Endothelial cell of umbilical vein (primary cell): ENCODE measurements at regions not wholly inside any gene's neighbourhood (a gene's known extent, or its start where the extent isn't known, plus 50 kb on each side); places are given as distances from the start of the nearest gene placed in this dataset.

ENCODE experiments used
- BruUV-seq: library from RNA; stranded (reverse); fragments of 400-500 nt; replicated peaks from 2 replicates; lab custom pipeline; 2021; lab: Mats Ljungman, UMichigan
- CTCF ChIA-PET: fragments of 300-600, 350-600 bp; sonication (Branson Sonifier 250); formaldehyde crosslinking; loops from one replicate; lab custom pipeline; 2021; ENCODE audit warnings: antibody characterized with exemption, inconsistent platforms; lab: Charles Lee
- POLR2A ChIA-PET: fragments of 300-600, 350-600 bp; sonication (Branson Sonifier 250); formaldehyde crosslinking; loops from one replicate; lab custom pipeline; 2021; ENCODE audit warnings: antibody characterized with exemption, inconsistent platforms; lab: Charles Lee
- DNase-seq: peaks from one replicate; pipeline ENCODE4 v3.0.0-alpha.2; 2011; ENCODE audit warnings: low read depth, low spot score
- FAIRE-seq: peaks from 2 replicates; lab custom pipeline; 2011; peaks lifted over from hg19 to GRCh38; lab: Jason Lieb, UNC
- H2AFZ ChIP-seq: 2 replicates; pipeline ENCODE4 v1.6.0; 2012; ENCODE audit warnings: low read depth, low read length, control low read depth, inconsistent platforms
- H3K27ac ChIP-seq: 2 replicates; pipeline ENCODE4 v1.5.1; 2011; ENCODE audit warnings: low read depth, mild to moderate bottlenecking, control low read depth, low read length, moderate library complexity; ENCODE audit not compliant: insufficient read depth
- H3K27me3 ChIP-seq, 2 experiments: 2 replicates each; pipeline versions ENCODE4 v1.6.0 to v1.6.1; 2011; ENCODE audit warnings: low read length in 2 of 2, mixed read lengths in 1 of 2; ENCODE audit not compliant: control insufficient read depth in 2 of 2, insufficient read depth in 2 of 2
- H3K36me3 ChIP-seq, 2 experiments: 2 replicates in 1 of 2; 3 replicates in 1 of 2; pipeline ENCODE4 v1.5.1; 2011; ENCODE audit warnings: low read length in 2 of 2, mild to moderate bottlenecking in 1 of 2, moderate library complexity in 1 of 2; ENCODE audit not compliant: control insufficient read depth in 2 of 2, insufficient read depth in 2 of 2; ENCODE audit errors: extremely low read depth in 1 of 2
- H3K4me1 ChIP-seq: 3 replicates; pipeline ENCODE4 v1.5.1; 2011; ENCODE audit warnings: mild to moderate bottlenecking, low read length; ENCODE audit not compliant: control insufficient read depth, insufficient read depth; ENCODE audit errors: extremely low read depth
- H3K4me2 ChIP-seq: 2 replicates; pipeline ENCODE4 v1.6.1; 2011; ENCODE audit warnings: low read length, control low read depth, mixed read lengths; ENCODE audit not compliant: insufficient read depth
- H3K4me3 ChIP-seq, 3 experiments: fragments of 200-600 bp in 1 of 3; sonication (generic), shearing (Covaris generic) in 1 of 3; replicated peaks in 1 of 3; 2 replicates each; pipeline ENCODE4 v1.5.1; 2011 to 2016; ENCODE audit warnings: control low read depth in 3 of 3, low read length in 3 of 3, mild to moderate bottlenecking in 2 of 3, inconsistent platforms in 1 of 3, low read depth in 1 of 3, moderate library complexity in 1 of 3; ENCODE audit not compliant: insufficient read depth in 1 of 3
- H3K79me2 ChIP-seq: 2 replicates; pipeline ENCODE4 v1.6.0; 2012; ENCODE audit warnings: low read length, inconsistent platforms; ENCODE audit not compliant: control insufficient read depth, insufficient read depth
- H3K9ac ChIP-seq: replicated peaks from 2 replicates; pipeline ENCODE3; 2011; ENCODE audit warnings: low read length, control low read depth; ENCODE audit not compliant: insufficient read depth; ENCODE audit errors: extremely low read depth
- H3K9me1 ChIP-seq: replicated peaks from 3 replicates; pipeline ENCODE4 v1.6.0; 2011; ENCODE audit warnings: mild to moderate bottlenecking, low read length; ENCODE audit not compliant: control insufficient read depth, insufficient read depth; ENCODE audit errors: extremely low read depth
- H3K9me3 ChIP-seq: replicated peaks from 2 replicates; pipeline ENCODE4 v1.5.1; 2012; ENCODE audit warnings: low read length, inconsistent platforms; ENCODE audit not compliant: control insufficient read depth, insufficient read depth
- H4K20me1 ChIP-seq: replicated peaks from 2 replicates; pipeline ENCODE3; 2011; ENCODE audit warnings: mild to moderate bottlenecking, low read length; ENCODE audit not compliant: control insufficient read depth, insufficient read depth; ENCODE audit errors: extremely low read depth
- CTCF ChIP-seq, 2 donors: IDR thresholded peaks; 1 replicate in 1 of 2; 2 replicates in 1 of 2; pipeline ENCODE4 v1.5.1; 2011; ENCODE audit warnings: low read length in 2 of 2, mild to moderate bottlenecking in 2 of 2, moderate library complexity in 2 of 2, control low read depth in 1 of 2, inconsistent platforms in 1 of 2, low read depth in 1 of 2; ENCODE audit not compliant: insufficient read depth in 1 of 2; ENCODE audit errors: extremely low read depth in 1 of 2
- EZH2 ChIP-seq: IDR thresholded peaks from 2 replicates; pipeline ENCODE4 v1.6.1; 2012; ENCODE audit warnings: borderline replicate concordance, low read depth, mild to moderate bottlenecking, moderate library complexity, low read length, inconsistent platforms; ENCODE audit not compliant: severe bottlenecking
- FOS ChIP-seq: IDR thresholded peaks from 2 replicates; pipeline ENCODE4 v1.6.1; 2011; ENCODE audit warnings: mild to moderate bottlenecking, low read length, moderate library complexity, borderline replicate concordance; ENCODE audit not compliant: insufficient read depth
- GATA2 ChIP-seq: IDR thresholded peaks from 2 replicates; pipeline ENCODE4 v1.7.0; 2011; ENCODE audit warnings: low read depth, mild to moderate bottlenecking, moderate library complexity, mixed read lengths, low read length; ENCODE audit not compliant: insufficient read length, insufficient read depth
- JUN ChIP-seq: IDR thresholded peaks from 2 replicates; pipeline ENCODE4 v1.6.1; 2011; ENCODE audit warnings: borderline replicate concordance, low read depth; ENCODE audit not compliant: insufficient read length, insufficient read depth
- MAX ChIP-seq: IDR thresholded peaks from 2 replicates; pipeline ENCODE4 v1.6.1; 2011; ENCODE audit not compliant: insufficient read depth, insufficient read length
- MYC ChIP-seq: IDR thresholded peaks from one replicate; pipeline ENCODE4 v1.6.1; 2011; ENCODE audit warnings: mild to moderate bottlenecking, low read depth, low read length
- POLR2A ChIP-seq: IDR thresholded peaks from 2 replicates; pipeline ENCODE4 v1.6.1; 2012; ENCODE audit warnings: low read depth, mild to moderate bottlenecking, control low read depth, low read length
- POLR2AphosphoS5 ChIP-seq: IDR thresholded peaks from 2 replicates; pipeline ENCODE4 v1.6.1; 2012; ENCODE audit warnings: low read depth, mild to moderate bottlenecking, control low read depth, low read length, moderate library complexity; ENCODE audit not compliant: insufficient read depth
- dilution Hi-C: fragments of 300-500 bp; cut with MboI; formaldehyde crosslinking; loops from one replicate; pipeline ENCODE4 v1.15.0; 2019; ENCODE audit warnings: low sequenced_read_pairs; ENCODE audit not compliant: extremely low pct_ligation_motif_present
- intact Hi-C: fragments of 100-400 bp; cut with micrococcal nuclease; formaldehyde crosslinking; loops from one replicate; pipeline ENCODE4 v1.10.0; 2022

DNA sequence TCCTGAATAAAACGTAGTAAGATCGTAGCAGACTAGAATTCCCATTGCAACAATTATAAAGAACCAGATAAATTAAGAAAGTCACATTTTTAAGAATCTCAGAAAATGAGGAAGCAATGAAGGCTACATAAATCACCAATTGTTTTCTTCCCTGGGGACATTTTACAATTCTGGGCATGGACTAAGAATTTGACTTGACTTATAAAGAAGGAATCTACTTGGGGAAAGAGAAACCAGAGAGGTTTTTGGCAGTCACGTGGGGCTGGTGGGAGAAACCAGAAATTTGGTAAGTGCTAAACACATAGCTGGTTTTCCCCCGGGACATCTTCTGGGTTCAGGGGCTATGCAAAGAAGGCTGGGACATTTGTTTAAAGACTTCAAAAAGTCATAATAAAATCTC lies 109.8 kb upstream of the IL6 start:
- CTCF ChIA-PET = no interaction called here

More for the DNA sequence above, 109.8 kb upstream of the IL6 start:
- Histone ChIP-seq H3K9me3 (no peaks in the 10 kb centered on the region), H4K20me1 (no peaks in the 10 kb centered on the region), H3K79me2 (no peaks in the 10 kb centered on the region), H3K27ac (no peak overlapping the region), H3K9ac (no peak overlapping the region), H3K4me2 (no peak overlapping the region), H3K36me3 (no peaks in the 10 kb centered on the region), H2AFZ (no peak overlapping the region), H3K27me3 (no peaks in the 10 kb centered on the region), H3K4me1 (no peaks in the 10 kb centered on the region), H3K4me3 (no peak overlapping the region), H3K9me1 (no peaks in the 10 kb centered on the region)
- dilution Hi-C loops = no loop called here
- TF ChIP-seq POLR2A = no peak
- no peak for TF ChIP-seq CTCF (IDR thresholded peaks at IDR 0.05; ENCODE audit: extremely low read depth in 1 of 2, insufficient read depth in 1 of 2, low read depth in 1 of 2, low read length in 2 of 2)
- TF ChIP-seq JUN = no peak
- TF ChIP-seq EZH2 = no peak
- no peak for TF ChIP-seq MAX
- no peak for TF ChIP-seq POLR2AphosphoS5
- no peak for TF ChIP-seq GATA2
- no peak for TF ChIP-seq MYC
- TF ChIP-seq FOS = no peak
- POLR2A ChIA-PET = no interaction called here
- no TSS peak for BruUV-seq
- intact Hi-C loops = no loop called here
- no peak for DNase-seq
- FAIRE-seq = no peak
